Parathyroid adenoma (tissue), 2 donors: ENCODE measurements at regions not wholly inside any gene's neighbourhood (a gene's known extent, or its start where the extent isn't known, plus 50 kb on each side); places are given as distances from the start of the nearest gene placed in this dataset.

ENCODE experiments used
- H2AFZ ChIP-seq: fragments of 300-600 bp; sonication (generic); one replicate; pipeline ENCODE4 v1.7.0; 2017; ENCODE audit warnings: antibody characterized with exemption, mild to moderate bottlenecking
- H3K27ac ChIP-seq: fragments of 300-600 bp; sonication (generic); one replicate; pipeline ENCODE4 v1.7.0; 2017
- H3K27me3 ChIP-seq: fragments of 300-600 bp; sonication (generic); one replicate; pipeline ENCODE4 v1.7.0; 2017; ENCODE audit warnings: low read length; ENCODE audit not compliant: control insufficient read depth, insufficient read depth
- H3K36me3 ChIP-seq: fragments of 300-600 bp; sonication (generic); one replicate; pipeline ENCODE4 v1.7.0; 2017; ENCODE audit warnings: low read length; ENCODE audit not compliant: control insufficient read depth, insufficient read depth
- H3K4me1 ChIP-seq: fragments of 300-600 bp; sonication (generic); one replicate; pipeline ENCODE4 v1.7.0; 2017; ENCODE audit warnings: control low read depth
- H3K4me2 ChIP-seq: fragments of 300-600 bp; sonication (generic); one replicate; pipeline ENCODE4 v1.7.0; 2017; ENCODE audit warnings: low read length
- H3K4me3 ChIP-seq: fragments of 300-600 bp; sonication (generic); one replicate; pipeline ENCODE4 v1.7.0; 2017; ENCODE audit warnings: low read depth, low read length
- H3K79me2 ChIP-seq: fragments of 300-600 bp; sonication (generic); one replicate; pipeline ENCODE4 v1.7.0; 2017; ENCODE audit warnings: control low read depth
- H3K9ac ChIP-seq: fragments of 300-600 bp; sonication (generic); one replicate; pipeline ENCODE4 v1.7.0; 2017; ENCODE audit warnings: mild to moderate bottlenecking
- H3K9me3 ChIP-seq: fragments of 300-600 bp; sonication (generic); one replicate; pipeline ENCODE4 v1.7.0; 2017; ENCODE audit warnings: low read length; ENCODE audit not compliant: control insufficient read depth
- TF ChIP-seq, protein P1 (sequence below): fragments of 300-600 bp; sonication (generic); IDR thresholded peaks from one replicate; pipeline ENCODE4 v1.7.0; 2017; ENCODE audit warnings: antibody characterized with exemption, mild to moderate bottlenecking
- donor health status: primary hyperparathyroidism.

DNA sequence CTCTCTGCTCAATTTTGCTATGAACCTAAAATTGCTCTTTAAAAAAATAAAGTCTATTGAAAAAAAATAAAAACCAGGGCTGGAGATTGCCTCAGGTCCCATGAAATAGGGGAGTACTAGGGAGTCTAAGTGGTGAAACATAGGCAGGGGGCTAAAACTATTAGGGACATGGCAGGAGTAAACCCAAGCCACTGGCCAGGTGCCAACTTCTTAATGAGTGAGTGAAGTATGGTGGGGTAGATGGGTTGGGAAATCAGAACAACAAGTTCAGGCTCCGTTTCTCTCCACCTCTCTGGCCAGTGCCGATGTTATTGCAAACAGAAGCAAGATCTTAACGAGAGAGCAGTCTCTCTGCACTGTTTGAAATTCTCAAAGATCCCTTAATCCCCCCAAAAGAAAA lies 322.4 kb upstream of the CDH5 start:
- H3K9ac ChIP-seq: no peak overlapping the region
- H3K9me3 ChIP-seq: no peaks in the 10 kb centered on the region
- no peaks in the 10 kb centered on the region for H3K27me3 ChIP-seq
- TF ChIP-seq, protein P1, sequence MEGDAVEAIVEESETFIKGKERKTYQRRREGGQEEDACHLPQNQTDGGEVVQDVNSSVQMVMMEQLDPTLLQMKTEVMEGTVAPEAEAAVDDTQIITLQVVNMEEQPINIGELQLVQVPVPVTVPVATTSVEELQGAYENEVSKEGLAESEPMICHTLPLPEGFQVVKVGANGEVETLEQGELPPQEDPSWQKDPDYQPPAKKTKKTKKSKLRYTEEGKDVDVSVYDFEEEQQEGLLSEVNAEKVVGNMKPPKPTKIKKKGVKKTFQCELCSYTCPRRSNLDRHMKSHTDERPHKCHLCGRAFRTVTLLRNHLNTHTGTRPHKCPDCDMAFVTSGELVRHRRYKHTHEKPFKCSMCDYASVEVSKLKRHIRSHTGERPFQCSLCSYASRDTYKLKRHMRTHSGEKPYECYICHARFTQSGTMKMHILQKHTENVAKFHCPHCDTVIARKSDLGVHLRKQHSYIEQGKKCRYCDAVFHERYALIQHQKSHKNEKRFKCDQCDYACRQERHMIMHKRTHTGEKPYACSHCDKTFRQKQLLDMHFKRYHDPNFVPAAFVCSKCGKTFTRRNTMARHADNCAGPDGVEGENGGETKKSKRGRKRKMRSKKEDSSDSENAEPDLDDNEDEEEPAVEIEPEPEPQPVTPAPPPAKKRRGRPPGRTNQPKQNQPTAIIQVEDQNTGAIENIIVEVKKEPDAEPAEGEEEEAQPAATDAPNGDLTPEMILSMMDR: no peak
- H3K4me3 ChIP-seq: no peak overlapping the region
- no peak overlapping the region for H3K27ac ChIP-seq
- H2AFZ ChIP-seq: no peak overlapping the region
- no peaks in the 10 kb centered on the region for H3K36me3 ChIP-seq
- no peaks in the 10 kb centered on the region for H3K79me2 ChIP-seq
- no peak overlapping the region for H3K4me2 ChIP-seq
- peaks cover 14% of the 10 kb centered on the region for H3K4me1 ChIP-seq

GRCh38 chr16:66043326-66043725 lies 323.2 kb upstream of the CDH5 start:
- H3K9me3 ChIP-seq: no peaks in the 10 kb centered on the region
- no peaks in the 10 kb centered on the region for H3K36me3 ChIP-seq
- peaks cover 22% of the 10 kb centered on the region for H3K4me1 ChIP-seq
- no peak overlapping the region for H3K4me3 ChIP-seq
- H3K27ac ChIP-seq: no peak overlapping the region
- no peak overlapping the region for H3K9ac ChIP-seq
- H3K27me3 ChIP-seq: no peaks in the 10 kb centered on the region
- no peaks in the 10 kb centered on the region for H3K79me2 ChIP-seq
- TF ChIP-seq, protein P1: no peak
- H2AFZ ChIP-seq: no peak overlapping the region
- H3K4me2 ChIP-seq: no peak overlapping the region

GRCh38 chr16:66042341-66042740 lies 324.1 kb upstream of the CDH5 start:
- no peak overlapping the region for H3K27ac ChIP-seq
- H3K9me3 ChIP-seq: no peaks in the 10 kb centered on the region
- TF ChIP-seq, protein P1: no peak
- no peak overlapping the region for H3K4me3 ChIP-seq
- H3K27me3 ChIP-seq: no peaks in the 10 kb centered on the region
- H3K4me1 ChIP-seq: peaks cover 32% of the 10 kb centered on the region
- H3K79me2 ChIP-seq: no peaks in the 10 kb centered on the region
- no peak overlapping the region for H2AFZ ChIP-seq
- no peak overlapping the region for H3K4me2 ChIP-seq
- H3K36me3 ChIP-seq: no peaks in the 10 kb centered on the region
- H3K9ac ChIP-seq: no peak overlapping the region

- Histone ChIP-seq H3K36me3 (no peaks in the 10 kb centered on the region), H3K27ac (no peak overlapping the region), H2AFZ (no peak overlapping the region), H3K79me2 (no peaks in the 10 kb centered on the region), H3K9me3 (no peaks in the 10 kb centered on the region), H3K4me1 (peaks cover 34% of the 10 kb centered on the region), H3K4me2 (no peak overlapping the region), H3K9ac (no peak overlapping the region), H3K4me3 (no peak overlapping the region), H3K27me3 (no peaks in the 10 kb centered on the region)
- TF ChIP-seq, protein P1: no peak
These were observed 324.6 kb upstream of the CDH5 start for GRCh38 chr16:66041907-66042306.

GRCh38 chr16:66039793-66040192 lies 326.7 kb upstream of the CDH5 start:
- TF ChIP-seq, protein P1: no peak
- Histone ChIP-seq H3K4me3 (no peak overlapping the region), H2AFZ (no peak overlapping the region), H3K9ac (no peak overlapping the region), H3K36me3 (no peaks in the 10 kb centered on the region), H3K27me3 (no peaks in the 10 kb centered on the region), H3K27ac (peak overlapping the region; percentile 95), H3K79me2 (no peaks in the 10 kb centered on the region), H3K9me3 (no peaks in the 10 kb centered on the region), H3K4me1 (peaks cover 52% of the 10 kb centered on the region), H3K4me2 (no peak overlapping the region)
